HepG2 (cell line): ENCODE measurements at regions not wholly inside any gene's neighbourhood (a gene's known extent, or its start where the extent isn't known, plus 50 kb on each side); places are given as distances from the start of the nearest gene placed in this dataset.

Experiments
- ATAC-seq: fragments of 200-7000 bp; cut with Tn5 transposase; 3 replicates; pipeline ENCODE4 v1.9.1; 2020; ENCODE audit warnings: mild to moderate bottlenecking, moderate library complexity
- BruUV-seq: library from RNA; stranded (reverse); fragments of 400-500 nt; replicated peaks from 2 replicates; lab custom pipeline; 2021; lab: Mats Ljungman, UMichigan
- CTCF ChIA-PET: fragments of 300-600 bp; formaldehyde crosslinking; extraction: SDS; loops from one replicate; lab custom pipeline; 2021; ENCODE audit warnings: low total read pairs, inconsistent platforms, low intra/inter-chr PET ratio; lab: Yijun Ruan, JAX
- POLR2A ChIA-PET: fragments of 350-600 bp; sonication (Branson Sonifier 250); formaldehyde crosslinking; loops from one replicate; lab custom pipeline; 2020; ENCODE audit warnings: antibody characterized with exemption, inconsistent platforms; lab: Yijun Ruan, JAX
- DNase-seq: peaks from one replicate; pipeline ENCODE4 v3.0.0-alpha.2; 2015; ENCODE audit warnings: low spot score
- FAIRE-seq: peaks from 3 replicates; lab custom pipeline; 2011; peaks lifted over from hg19 to GRCh38; lab: Jason Lieb, UNC
- H2AFZ ChIP-seq: one replicate; pipeline ENCODE4 v1.6.1; 2011; ENCODE audit warnings: low read length, inconsistent platforms
- H3K27ac ChIP-seq: fragments of 300-600 bp; 3 replicates; pipeline ENCODE4 v1.8.0; 2011; ENCODE audit warnings: mixed run types, mild to moderate bottlenecking, mixed read lengths, low read length, inconsistent platforms; ENCODE audit not compliant: insufficient read depth; ENCODE audit errors: extremely low read length
- H3K27me3 ChIP-seq, 2 experiments: fragments of 200-600 bp in 1 of 2; 2 replicates in 1 of 2; 3 replicates in 1 of 2; pipeline versions ENCODE4 v1.6.0 to v1.8.0; 2011; ENCODE audit warnings: low read length in 2 of 2, mild to moderate bottlenecking in 2 of 2, moderate library complexity in 2 of 2, inconsistent platforms in 1 of 2; ENCODE audit not compliant: insufficient read depth in 2 of 2, control insufficient read depth in 1 of 2
- H3K36me3 ChIP-seq, 2 experiments: fragments of 200-600 bp in 1 of 2; replicated peaks in 1 of 2; 2 replicates in 1 of 2; 3 replicates in 1 of 2; pipeline versions ENCODE4 v1.5.1 to v1.8.0; 2011; ENCODE audit warnings: low read length in 2 of 2, inconsistent platforms in 1 of 2; ENCODE audit not compliant: insufficient read depth in 2 of 2, control insufficient read depth in 1 of 2
- H3K4me1 ChIP-seq: 2 replicates; pipeline ENCODE4 v1.5.1; 2012; ENCODE audit warnings: low read length, inconsistent platforms; ENCODE audit not compliant: insufficient read depth
- H3K4me2 ChIP-seq: 2 replicates; pipeline ENCODE4 v1.6.0; 2011; ENCODE audit warnings: low read depth, low read length, inconsistent platforms
- H3K4me3 ChIP-seq, 3 experiments: fragments of 200-600 bp in 1 of 3; sonication (generic), shearing (Covaris generic) in 1 of 3; replicated peaks in 1 of 3; 2 replicates each; pipeline ENCODE4 v1.5.1; 2011 to 2016; ENCODE audit warnings: low read length in 3 of 3, inconsistent platforms in 2 of 3, low read depth in 2 of 3, mild to moderate bottlenecking in 2 of 3, control low read depth in 1 of 3, mixed read lengths in 1 of 3; ENCODE audit not compliant: insufficient read depth in 1 of 3
- H3K79me2 ChIP-seq: one replicate; pipeline ENCODE4 v1.6.1; 2011; ENCODE audit warnings: low read length, inconsistent platforms; ENCODE audit not compliant: insufficient read depth
- H3K9ac ChIP-seq: 2 replicates; pipeline ENCODE4 v1.6.0; 2011; ENCODE audit warnings: mild to moderate bottlenecking, low read depth, low read length, inconsistent platforms; ENCODE audit not compliant: insufficient read depth
- H3K9me3 ChIP-seq: 2 replicates; pipeline ENCODE4 v1.5.1; 2012; ENCODE audit warnings: mild to moderate bottlenecking, low read length
- H4K20me1 ChIP-seq: 2 replicates; pipeline ENCODE4 v1.6.0; 2011; ENCODE audit warnings: inconsistent platforms, mild to moderate bottlenecking, low read length, moderate library complexity; ENCODE audit not compliant: insufficient read depth
- SNAPC4 ChIP-seq: sonication (generic); formaldehyde crosslinking; IDR thresholded peaks from 2 replicates; pipeline ENCODE4 v1.4.0; 2020; ENCODE audit warnings: mild to moderate bottlenecking, missing genetic modification reagents
- ZNF362 ChIP-seq: sonication (generic); formaldehyde crosslinking; IDR thresholded peaks from 2 replicates; pipeline ENCODE4 v1.4.0; 2020; ENCODE audit warnings: missing genetic modification reagents, mild to moderate bottlenecking, borderline replicate concordance
- ZNF674 ChIP-seq: sonication (generic); formaldehyde crosslinking; IDR thresholded peaks from 2 replicates; pipeline ENCODE4 v1.5.0; 2020; ENCODE audit warnings: low read depth, mild to moderate bottlenecking, missing genetic modification reagents
- ZNF800 ChIP-seq: sonication (generic); formaldehyde crosslinking; IDR thresholded peaks from 2 replicates; pipeline ENCODE4 v1.4.0; 2020; ENCODE audit warnings: missing genetic modification reagents
- WGBS: methylation state at CpG from one replicate; pipeline ENCODE4 v1.1.6; 2017; ENCODE audit warnings: low lambda C conversion rate; 5-methylcytosine and 5-hydroxymethylcytosine counted together
- in situ Hi-C: cut with HindIII; loops from 2 replicates; pipeline ENCODE4 v1.10.0; 2017; ENCODE audit warnings: low pct_unique_long_range_greater_than_20kb; ENCODE audit not compliant: extremely low pct_ligation_motif_present
- intact Hi-C: fragments of 100-400 bp; cut with micrococcal nuclease; formaldehyde crosslinking; loops from one replicate; pipeline ENCODE4 v1.10.0; 2022; ENCODE audit not compliant: unreplicated experiment

- in situ Hi-C loops = no loop called here
- TF ChIP-seq ZNF362 (CRISPR knock-in tag) (no peak), ZNF674 (CRISPR knock-in tag) (no peak), SNAPC4 (CRISPR knock-in tag) (no peak), ZNF800 (CRISPR knock-in tag) (no peak)
- WGBS = 34% methylated on average over 6 of the region's 15 CpGs
These were observed 56.5 kb upstream of the SHISAL1 start for GRCh38 chr22:44369293-44369661.

More at GRCh38 chr22:44369293-44369661, 56.5 kb upstream of the SHISAL1 start:
- POLR2A ChIA-PET = no interaction called here
- H2AFZ ChIP-seq = no peak overlapping the region
- H4K20me1 ChIP-seq = no peaks in the 10 kb centered on the region
- no peak overlapping the region for H3K4me3 ChIP-seq
- ATAC-seq (no peak), FAIRE-seq (no peak), DNase-seq (no peak)
- H3K27ac ChIP-seq = no peak overlapping the region
- H3K79me2 ChIP-seq = no peaks in the 10 kb centered on the region
- H3K9ac ChIP-seq = no peak overlapping the region
- no peaks in the 10 kb centered on the region for H3K4me1 ChIP-seq
- peaks cover 9 to 44% of the 10 kb centered on the region in 2 experiments; a peak in 4 of 5 replicates for H3K27me3 ChIP-seq
- intact Hi-C loops = no loop called here
- no peak overlapping the region for H3K4me2 ChIP-seq
- peaks cover 7% of the 10 kb centered on the region; the same call in 1 of the 2 replicates for H3K9me3 ChIP-seq
- CTCF ChIA-PET = no interaction called here
- BruUV-seq = no TSS peak
- no peaks in the 10 kb centered on the region for H3K36me3 ChIP-seq
